Right lung (tissue), 2 donors: ENCODE measurements at regions not wholly inside any gene's neighbourhood (a gene's known extent, or its start where the extent isn't known, plus 50 kb on each side); places are given as distances from the start of the nearest gene placed in this dataset.

Experiments
- DNase-seq, 2 donors: peaks; one replicate each; pipeline ENCODE4 v3.0.0-alpha.2; 2013

- DNase-seq: no peak
These were observed 304.0 kb upstream of the CBLB start for GRCh38 chr3:106172780-106173179.

- no peak for DNase-seq
These were observed 306.5 kb upstream of the CBLB start for GRCh38 chr3:106175276-106175675.

GRCh38 chr3:106176734-106177133 lies 307.9 kb upstream of the CBLB start:
- DNase-seq: no peak

- DNase-seq: no peak
These were observed 314.2 kb upstream of the CBLB start for GRCh38 chr3:106182950-106183511.

GRCh38 chr3:106183762-106184391 lies 315.1 kb upstream of the CBLB start:
- peak; percentile 57 to 71 for DNase-seq

- DNase-seq: no peak
These were observed 316.0 kb upstream of the CBLB start for GRCh38 chr3:106184540-106185457.

- no peak for DNase-seq
These were observed 317.1 kb upstream of the CBLB start for GRCh38 chr3:106185949-106186348.

GRCh38 chr3:106190296-106190695 lies 321.5 kb upstream of the CBLB start:
- DNase-seq: no peak

GRCh38 chr3:106191211-106191610 lies 322.4 kb upstream of the CBLB start:
- DNase-seq: no peak

GRCh38 chr3:106191913-106192312 lies 323.1 kb upstream of the CBLB start:
- no peak for DNase-seq

- DNase-seq: no peak
These were observed 325.1 kb upstream of the CBLB start for GRCh38 chr3:106193876-106194275.

GRCh38 chr3:106194726-106195125 lies 325.9 kb upstream of the CBLB start:
- DNase-seq: no peak

GRCh38 chr3:106197532-106198194 lies 328.9 kb upstream of the CBLB start:
- no peak for DNase-seq

- no peak for DNase-seq
These were observed 335.5 kb upstream of the CBLB start for GRCh38 chr3:106204160-106204868.

GRCh38 chr3:106206146-106206545 lies 337.3 kb upstream of the CBLB start:
- DNase-seq: no peak

- no peak for DNase-seq
These were observed 337.8 kb upstream of the CBLB start for GRCh38 chr3:106206613-106207012.

GRCh38 chr3:106208251-106208650 lies 339.4 kb upstream of the CBLB start:
- peak; percentile 87 to 92 for DNase-seq

GRCh38 chr3:106208967-106209366 lies 340.2 kb upstream of the CBLB start:
- DNase-seq: no peak

- DNase-seq: no peak
These were observed 340.7 kb upstream of the CBLB start for GRCh38 chr3:106209482-106209881.

GRCh38 chr3:106210923-106211322 lies 342.1 kb upstream of the CBLB start:
- no peak for DNase-seq

GRCh38 chr3:106212665-106213222 lies 343.9 kb upstream of the CBLB start:
- DNase-seq: no peak
